Stomach (tissue), 4 donors: ENCODE measurements at regions not wholly inside any gene's neighbourhood (a gene's known extent, or its start where the extent isn't known, plus 50 kb on each side); places are given as distances from the start of the nearest gene placed in this dataset.

Source experiments
- CTCF ChIP-seq, 7 experiments: fragments of 450-650 bp in 4 of 7; fragments of 200-600 bp in 3 of 7; sonication (generic) in 3 of 7; IDR thresholded peaks; one replicate each; pipeline ENCODE4 v1.5.1; 2016 to 2019; ENCODE audit warnings: antibody characterized with exemption in 7 of 7, control low read depth in 2 of 7, mild to moderate bottlenecking in 1 of 7
- EP300 ChIP-seq: sonication (generic); formaldehyde crosslinking; IDR thresholded peaks from one replicate; pipeline ENCODE4 v1.6.1; 2017; ENCODE audit warnings: antibody characterized with exemption
- POLR2AphosphoS5 ChIP-seq, 3 donors: sonication (generic); formaldehyde crosslinking; IDR thresholded peaks; one replicate each; pipeline ENCODE4 v1.6.1; 2016; ENCODE audit warnings: antibody characterized with exemption in 3 of 3

DNA sequence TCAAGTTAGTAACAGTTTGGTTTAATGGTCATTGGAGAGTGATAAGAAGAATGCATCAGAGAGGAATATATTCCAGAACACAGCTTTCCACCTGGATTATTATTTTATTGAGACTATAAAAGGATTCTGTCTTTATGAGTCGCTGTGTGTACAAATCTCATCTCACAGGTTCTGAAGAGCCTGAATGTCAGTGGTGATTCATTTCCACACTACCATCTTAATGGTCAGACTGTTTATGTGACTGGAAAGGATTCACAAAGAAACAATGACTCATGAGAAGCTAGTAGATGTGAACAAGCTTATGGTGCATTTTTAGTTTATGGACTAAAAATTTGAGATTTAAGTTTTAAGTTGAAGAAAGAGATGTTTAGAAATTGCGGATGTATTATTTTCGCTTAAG, 685.4 kb upstream of the NRXN1 start:
- TF ChIP-seq CTCF (IDR thresholded peaks at IDR 0.05): no peak
- no peak for TF ChIP-seq POLR2AphosphoS5 (IDR thresholded peaks at IDR 0.05)
- TF ChIP-seq EP300: no peak
